Nucleus accumbens (tissue), 56 donors: ENCODE measurements at regions not wholly inside any gene's neighbourhood (a gene's known extent, or its start where the extent isn't known, plus 50 kb on each side); places are given as distances from the start of the nearest gene placed in this dataset.
A peak's percentile ranks its signal among the peaks of the same experiment; 100 is the strongest.

Experiments
- DNase-seq, 56 donors: peaks; one replicate each; lab custom pipeline; 2025; lab: John Stamatoyannopoulos, UW

DNA sequence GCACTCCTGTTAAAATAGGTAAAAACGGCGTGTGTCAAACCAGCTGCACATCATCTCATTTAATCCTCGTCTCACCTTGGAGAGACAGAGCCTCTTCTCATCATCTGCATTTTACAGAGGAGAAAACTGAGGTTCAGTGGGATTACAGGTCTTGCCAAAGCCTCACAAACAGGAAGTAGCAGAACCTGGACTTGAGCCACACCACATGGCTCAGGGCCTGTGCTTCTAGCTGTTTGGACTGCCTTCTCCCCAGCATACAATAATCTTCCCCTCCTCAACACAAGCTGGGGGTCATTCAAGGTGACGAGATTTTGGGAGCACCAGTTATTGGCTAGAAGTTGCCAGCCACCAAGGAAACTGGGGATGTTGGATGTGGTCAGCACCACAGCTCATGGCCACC, 167.9 kb upstream of the ZC3H12A start:
- DNase-seq: no peak

- DNase-seq: no peak
Observed at GRCh38 chr1:37306871-37307270, 167.5 kb upstream of the ZC3H12A start.

DNA sequence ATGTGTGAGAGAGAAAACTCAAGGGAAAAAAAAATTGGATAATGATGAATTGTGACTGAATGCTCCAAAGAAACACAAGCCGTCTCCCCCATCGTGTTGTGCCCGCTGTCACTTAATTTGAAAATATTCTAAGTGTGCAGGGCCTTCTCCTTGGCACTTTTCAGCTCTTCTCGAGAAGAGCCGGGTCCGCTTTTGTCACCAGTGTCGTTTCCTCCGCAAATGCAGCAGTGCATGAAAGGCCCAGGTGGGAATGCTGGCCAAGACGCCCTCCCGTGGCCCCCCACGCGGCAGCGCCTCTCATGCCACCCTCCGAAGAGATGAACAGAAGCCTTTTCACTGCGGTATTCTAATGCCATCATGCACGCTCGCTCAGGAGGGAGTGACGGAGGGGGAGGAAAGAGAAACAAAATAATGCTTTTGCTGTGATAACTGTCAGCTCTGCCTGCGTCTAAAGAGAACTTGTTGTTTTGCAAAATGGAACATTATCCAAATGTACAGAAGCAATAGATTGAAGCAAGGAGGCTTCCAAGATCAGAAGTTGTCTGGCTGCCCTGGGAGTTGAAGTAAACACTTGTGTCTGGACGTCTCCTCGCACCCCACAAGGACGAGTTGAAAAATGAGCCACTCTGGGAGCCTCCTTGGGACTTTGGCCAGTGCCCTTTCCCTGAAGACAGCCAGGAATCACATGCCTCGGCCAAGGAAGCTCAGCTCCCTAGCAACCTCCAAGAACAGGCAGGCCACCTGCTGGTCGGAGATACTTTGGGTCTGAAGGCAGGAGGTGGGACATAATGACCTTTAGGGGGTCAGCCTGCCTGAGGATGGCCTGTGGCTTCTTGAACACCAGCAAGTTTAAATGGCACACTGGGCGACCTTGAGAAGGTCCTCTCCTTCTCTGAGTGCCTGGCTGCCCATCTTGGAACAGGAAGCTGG, 166.1 kb upstream of the ZC3H12A start:
- peak in 44 of 56 donors; percentile 9 to 73 (median 31) for DNase-seq

GRCh38 chr1:37309574-37309973, 164.8 kb upstream of the ZC3H12A start:
- DNase-seq: no peak

DNA sequence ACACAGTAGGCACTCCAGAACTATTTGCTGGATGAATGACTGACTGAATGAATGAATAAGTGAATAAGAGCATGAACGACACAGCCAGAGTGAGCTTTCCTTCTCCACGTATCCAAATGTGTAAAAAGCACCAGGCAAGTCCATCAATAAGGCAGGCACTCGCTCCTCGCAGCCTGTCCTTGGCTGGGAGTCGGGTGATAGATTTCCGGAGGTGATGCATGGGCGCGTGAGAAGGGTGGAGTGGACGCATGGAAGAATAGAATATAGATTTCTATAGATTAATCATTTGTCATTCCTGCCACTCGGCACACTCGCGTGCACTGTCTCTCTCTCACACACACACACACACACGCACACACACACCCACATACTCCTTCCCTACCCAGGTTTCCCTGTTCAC, 164.3 kb upstream of the ZC3H12A start:
- no peak for DNase-seq

GRCh38 chr1:37315371-37315846, 159.0 kb upstream of the ZC3H12A start:
- DNase-seq: no peak

DNA sequence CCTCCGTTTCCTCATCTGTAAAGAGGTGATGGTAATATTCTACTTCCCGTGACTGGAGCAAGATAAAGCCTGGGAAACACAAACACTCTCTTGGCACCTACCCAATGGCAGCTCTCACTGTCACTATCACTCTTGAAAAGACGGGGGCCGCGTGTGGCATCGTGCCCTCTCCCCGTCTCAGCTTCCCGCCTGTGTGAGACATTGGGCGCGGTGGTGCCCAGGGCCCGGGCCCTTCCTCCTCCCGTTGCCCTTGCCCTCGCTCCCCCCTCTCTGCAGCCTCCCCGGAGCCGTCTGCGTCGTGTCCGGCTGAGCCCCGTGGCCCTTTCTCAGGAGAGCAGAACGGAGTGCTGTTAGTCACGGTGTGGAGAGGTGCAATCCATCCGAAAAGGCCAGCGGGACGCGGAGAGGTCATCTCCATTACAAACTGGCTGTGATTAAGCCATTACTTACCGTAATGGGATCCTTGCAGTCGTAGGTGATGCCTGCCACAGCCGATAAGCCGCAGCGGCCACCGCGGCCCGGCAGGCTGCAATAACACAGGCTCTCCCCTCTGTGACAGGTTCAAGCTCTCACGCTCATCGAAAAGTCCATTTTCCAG, 156.4 kb upstream of the ZC3H12A start:
- DNase-seq: no peak

- peak in 1 of 56 donors; percentile 11 for DNase-seq
Observed at GRCh38 chr1:37318490-37318889, 155.9 kb upstream of the ZC3H12A start.

DNA sequence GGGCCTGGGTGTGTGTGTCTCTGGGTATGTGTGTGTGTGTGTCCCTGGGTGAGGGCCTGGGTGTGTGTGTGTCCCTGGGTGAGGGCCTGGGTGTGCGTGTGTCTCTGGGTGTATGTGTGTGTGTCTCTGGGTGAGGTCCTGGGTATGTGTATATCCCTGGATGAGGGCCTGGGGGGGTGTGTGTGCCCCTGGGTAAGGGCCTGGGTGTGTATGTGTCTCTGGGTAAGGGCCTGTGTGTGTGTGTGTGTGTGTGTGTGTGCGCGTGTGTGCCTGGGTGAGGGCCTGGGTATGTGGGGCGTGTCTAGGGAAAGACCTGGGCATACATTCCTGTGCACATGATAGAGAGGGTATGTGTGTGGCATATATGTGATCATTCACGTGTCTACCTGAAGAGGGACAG, 155.1 kb upstream of the ZC3H12A start:
- DNase-seq: no peak

DNA sequence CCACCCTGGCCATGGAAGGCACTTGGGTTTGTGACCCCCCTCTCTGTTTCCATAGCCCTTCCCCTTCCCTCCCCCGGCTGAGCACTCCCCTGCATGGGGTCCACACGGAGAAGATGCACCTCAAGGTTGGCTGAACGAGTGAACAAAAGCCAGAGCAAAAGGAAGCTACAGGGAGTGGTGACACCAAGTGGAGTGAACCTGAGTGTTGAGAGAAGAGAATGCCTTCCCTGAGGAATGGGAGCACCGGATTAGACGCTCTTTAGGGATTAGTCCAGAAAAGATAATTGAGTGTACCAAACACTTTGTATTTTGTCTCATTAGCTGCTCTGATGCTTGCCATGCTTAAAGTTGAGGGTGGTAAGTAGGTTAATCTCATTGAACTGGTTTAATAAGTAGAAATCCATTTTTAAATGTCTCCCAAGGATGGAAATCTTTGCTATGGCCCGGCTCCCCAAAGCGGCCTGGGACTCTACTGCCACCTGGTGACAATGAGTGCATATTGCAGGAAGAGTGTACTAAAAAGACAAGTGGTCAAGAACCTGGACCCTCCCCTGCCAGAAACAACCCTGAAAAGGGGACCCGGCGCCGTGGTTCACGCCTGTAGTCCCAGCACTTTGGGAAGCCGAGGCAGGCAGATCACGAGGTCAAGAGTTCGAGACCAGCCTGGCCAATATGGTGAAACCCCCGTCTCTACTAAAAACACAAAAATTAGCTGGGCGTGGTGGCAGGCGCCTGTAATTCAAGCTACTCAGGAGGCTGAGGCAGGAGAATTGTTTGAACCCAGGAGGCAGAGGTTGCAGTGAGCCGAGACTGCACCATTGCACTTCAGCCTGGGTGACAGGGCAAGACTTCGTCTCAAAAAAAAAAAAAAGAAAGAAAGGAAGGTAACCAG, 150.6 kb upstream of the ZC3H12A start:
- no peak for DNase-seq

DNA sequence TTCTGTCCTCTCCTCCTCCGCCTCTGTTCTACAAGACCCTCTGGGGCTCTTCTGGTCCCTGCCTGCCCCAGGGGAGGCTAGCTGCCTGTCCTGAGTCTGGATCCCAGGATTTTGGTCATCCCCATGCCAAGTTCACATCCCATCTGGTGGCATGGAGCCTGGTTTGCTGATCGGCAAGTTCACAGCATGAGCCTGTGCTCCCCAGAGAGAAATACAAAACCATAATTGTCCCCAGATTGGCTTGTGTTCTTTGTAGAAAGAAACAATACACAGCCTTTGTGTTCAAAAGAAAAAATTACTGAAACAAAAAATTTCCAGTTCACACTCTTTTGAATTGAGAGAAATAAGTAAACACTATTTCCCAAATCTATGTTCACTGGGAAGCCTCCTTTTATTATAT, 149.4 kb upstream of the ZC3H12A start:
- peak in 48 of 56 donors; percentile 4 to 78 (median 56) for DNase-seq

- DNase-seq: no peak
Observed at GRCh38 chr1:37325509-37326437, 148.6 kb upstream of the ZC3H12A start.

GRCh38 chr1:37332126-37332525, 142.3 kb upstream of the ZC3H12A start:
- DNase-seq: no peak

DNA sequence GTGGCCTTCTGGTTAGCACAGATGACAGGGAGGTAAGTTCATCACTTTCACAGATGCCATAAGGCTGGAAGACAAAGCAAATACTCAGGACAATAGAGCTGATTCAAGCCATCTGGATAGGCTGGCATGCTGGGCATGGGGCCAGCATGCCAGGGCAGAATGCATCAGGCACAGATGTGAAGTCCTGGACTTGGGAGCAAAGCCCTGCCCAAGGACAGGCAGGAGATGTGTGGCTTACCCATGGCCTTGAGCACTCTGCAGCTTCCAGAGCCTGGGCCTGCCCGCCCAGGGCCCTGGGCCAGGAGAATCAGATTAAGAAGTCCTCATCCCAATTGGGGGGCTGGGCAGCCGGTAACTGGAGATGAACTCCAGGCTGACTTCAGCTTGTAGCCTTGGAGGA, 135.7 kb upstream of the ZC3H12A start:
- DNase-seq: peak in 44 of 56 donors; percentile 6 to 72 (median 50)

DNA sequence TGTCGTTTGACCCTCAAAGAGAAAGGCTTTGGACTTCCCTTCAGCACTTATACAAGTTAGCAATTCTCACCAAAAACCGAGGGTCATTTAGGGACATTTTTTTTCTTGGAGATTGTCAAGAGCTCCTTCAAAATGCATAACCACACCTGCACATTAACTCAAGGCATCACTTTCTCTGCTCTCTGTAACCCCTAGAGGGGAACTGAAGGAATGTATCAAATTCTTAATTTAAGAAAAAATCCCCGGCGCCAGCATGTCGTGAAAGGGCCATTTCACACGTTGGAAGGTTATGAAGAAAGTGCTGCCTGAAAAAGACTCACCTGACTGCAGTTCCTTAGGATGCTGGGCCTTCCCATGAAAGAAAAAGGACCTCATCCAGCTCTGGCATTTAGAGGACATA, 131.6 kb upstream of the ZC3H12A start:
- no peak for DNase-seq

- no peak for DNase-seq
Observed at GRCh38 chr1:37347104-37347649, 127.2 kb upstream of the ZC3H12A start.

DNA sequence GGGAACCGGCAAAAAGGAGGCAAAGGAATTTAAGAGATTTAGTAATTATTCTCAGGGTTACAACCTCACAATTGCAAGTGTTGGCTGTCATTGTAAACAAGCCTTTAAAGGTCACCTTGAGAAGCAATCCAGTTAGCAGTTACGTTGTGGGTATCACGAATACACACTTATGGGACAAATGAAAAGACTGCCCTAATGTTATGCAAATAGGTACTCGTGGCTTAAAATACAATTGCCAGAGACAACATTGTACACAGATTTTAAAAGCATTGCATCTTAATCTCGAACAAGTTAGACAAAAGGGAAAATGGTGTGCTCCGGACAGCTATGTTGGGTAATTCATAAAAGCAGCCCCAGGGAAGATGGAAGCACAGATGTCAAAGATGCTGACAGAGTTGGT, 120.5 kb upstream of the ZC3H12A start:
- no peak for DNase-seq

DNA sequence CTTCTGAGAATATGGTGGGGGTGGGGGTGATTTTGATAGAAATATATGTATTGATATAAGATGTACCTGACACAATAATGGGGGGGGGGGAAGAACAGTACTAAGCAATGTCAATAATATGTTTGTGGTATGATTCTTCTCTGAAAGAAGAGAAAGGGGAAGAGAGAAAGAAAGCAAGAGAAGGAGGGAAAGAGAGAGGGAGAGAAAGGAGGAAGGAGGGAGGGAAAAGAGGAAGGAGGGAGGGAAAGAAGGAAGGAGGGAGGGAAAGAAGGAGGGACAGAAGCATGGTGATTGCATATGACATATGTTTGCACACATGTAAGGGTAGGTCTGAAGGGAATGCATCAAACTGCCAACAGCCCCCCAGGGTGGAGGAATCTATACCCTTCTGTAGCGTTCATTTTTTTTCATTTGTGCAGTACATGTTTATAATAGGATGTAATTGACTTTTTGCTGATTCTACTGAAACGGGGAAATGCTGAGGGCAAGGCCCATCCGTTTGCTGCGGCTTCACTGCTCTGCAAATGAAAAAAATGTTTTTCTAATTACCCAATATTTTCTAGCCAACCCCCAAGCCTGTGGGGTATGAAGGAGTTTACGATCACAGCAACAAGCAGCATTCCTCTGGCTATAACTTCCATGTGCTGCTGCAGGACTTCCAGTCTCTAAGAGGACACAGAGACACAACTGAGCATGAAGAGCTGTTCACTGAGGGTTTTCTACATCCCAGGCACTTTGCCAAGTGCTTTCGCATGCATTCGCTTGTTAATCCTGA, 119.3 kb upstream of the ZC3H12A start:
- no peak for DNase-seq

- no peak for DNase-seq
Observed at GRCh38 chr1:37358992-37359391, 115.4 kb upstream of the ZC3H12A start.
